Cardiac septum (tissue), 1 donor: ENCODE measurements at regions not wholly inside any gene's neighbourhood (a gene's known extent, or its start where the extent isn't known, plus 50 kb on each side); places are given as distances from the start of the nearest gene placed in this dataset.

Experiments
- DNase-seq: peaks from one replicate; pipeline ENCODE4 v3.0.0-alpha.2; 2020; ENCODE audit warnings: low spot score
- intact Hi-C: fragments of 100-400 bp; cut with DNase I; formaldehyde crosslinking; loops from one replicate; pipeline ENCODE4 v1.14.0; 2022
- donor health status: DM: no; HTN: no; CAD: no.

DNA sequence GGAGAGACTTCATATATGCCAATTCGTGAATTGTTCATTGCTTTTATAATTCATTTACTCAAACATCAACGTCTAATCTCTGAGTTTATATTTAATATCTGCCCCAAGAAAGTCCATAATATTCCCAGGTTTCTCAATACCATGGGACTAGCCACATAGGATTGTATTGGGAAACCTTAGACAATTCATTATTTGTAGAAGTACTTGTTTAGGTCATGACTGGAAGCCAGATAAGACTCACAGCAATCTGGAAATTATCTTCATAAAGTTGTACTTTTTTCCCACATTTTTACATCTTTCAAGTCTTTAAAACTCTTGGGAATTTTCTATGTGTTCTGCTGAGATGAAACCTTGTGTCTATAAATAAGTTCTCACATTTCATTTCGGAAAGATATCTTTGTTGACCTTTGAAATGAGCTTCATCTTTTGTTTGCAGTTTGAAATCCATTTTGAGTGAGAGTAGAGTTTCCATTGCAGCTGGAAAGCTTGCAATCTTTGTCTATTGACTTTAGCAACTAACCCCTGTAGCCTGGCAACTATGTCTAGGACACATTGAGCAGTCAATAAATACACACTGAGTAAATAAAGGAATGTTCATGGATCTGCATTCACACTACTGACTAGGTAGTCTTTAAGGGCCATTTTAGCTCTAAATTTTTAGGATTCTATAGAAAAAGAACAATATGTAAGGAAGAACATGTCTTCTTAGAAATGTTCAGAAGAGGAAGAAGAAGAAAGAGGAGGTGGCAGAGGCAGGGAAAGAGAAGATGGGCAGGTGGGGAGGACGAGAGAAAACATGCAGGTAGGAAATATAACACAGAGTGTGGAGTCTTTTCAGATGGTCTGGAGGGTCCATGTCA, 154.4 kb downstream of the LRIG3 start:
- no peak for DNase-seq
- intact Hi-C loops: no loop called here

DNA sequence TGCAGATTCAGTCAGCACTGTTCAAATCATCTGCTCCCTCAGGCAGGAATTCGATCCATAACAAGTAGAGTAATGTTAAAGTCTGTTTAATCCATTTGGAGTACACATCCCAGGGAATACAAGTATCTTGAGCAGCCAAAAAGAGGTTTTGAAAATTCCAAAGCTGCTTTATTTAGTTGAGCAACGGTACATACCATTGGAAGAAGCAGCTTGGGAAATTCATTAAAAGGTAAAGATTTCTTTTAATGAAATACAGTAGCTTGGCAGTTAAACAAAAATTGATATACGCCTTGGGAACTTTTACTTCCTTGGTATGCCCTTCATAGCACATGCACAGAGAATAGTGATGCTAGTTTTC, 153.8 kb downstream of the LRIG3 start:
- intact Hi-C loops: no loop called here

DNA sequence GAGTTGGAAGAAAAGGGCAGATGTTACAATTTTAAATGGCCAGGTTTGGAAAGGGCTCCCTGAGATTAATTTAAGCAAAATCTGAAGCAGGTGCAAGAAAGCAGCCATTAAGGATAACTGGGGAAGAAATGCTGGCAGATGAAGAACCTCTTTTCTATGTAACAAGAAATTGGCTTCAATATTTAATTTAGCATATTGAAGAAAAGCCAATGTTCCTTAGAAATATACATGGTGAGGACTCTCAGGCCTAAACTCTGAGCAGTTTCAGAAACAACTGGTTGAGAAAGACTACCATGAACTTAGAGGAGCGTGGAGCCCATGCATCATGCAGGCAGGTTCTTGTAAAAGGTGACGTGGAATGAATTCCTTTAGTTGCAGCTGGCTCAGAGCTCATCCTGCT, 152.8 kb downstream of the LRIG3 start:
- intact Hi-C loops: no loop called here
- no peak for DNase-seq

More for the DNA sequence above, 153.8 kb downstream of the LRIG3 start:
- no peak for DNase-seq

DNA sequence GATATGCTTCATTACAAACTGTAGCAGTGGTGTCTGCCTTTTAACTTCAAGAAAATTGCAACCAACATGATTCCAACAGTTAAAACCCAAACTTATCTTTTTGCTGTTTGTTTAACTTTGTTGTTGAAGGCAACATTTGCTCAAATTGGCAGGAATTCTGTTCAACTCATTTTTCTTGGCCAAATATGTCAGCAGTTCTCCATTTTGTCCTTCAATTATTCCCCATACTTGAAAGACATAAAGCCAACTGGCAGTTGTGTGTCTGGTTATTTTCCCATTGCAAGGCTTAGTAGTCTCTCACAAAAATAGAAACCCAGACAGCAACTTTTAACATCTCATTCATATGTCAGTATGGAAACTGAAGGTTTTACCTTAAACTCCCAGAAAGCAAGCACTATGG, 146.3 kb downstream of the LRIG3 start:
- intact Hi-C loops: no loop called here
- DNase-seq: no peak

DNA sequence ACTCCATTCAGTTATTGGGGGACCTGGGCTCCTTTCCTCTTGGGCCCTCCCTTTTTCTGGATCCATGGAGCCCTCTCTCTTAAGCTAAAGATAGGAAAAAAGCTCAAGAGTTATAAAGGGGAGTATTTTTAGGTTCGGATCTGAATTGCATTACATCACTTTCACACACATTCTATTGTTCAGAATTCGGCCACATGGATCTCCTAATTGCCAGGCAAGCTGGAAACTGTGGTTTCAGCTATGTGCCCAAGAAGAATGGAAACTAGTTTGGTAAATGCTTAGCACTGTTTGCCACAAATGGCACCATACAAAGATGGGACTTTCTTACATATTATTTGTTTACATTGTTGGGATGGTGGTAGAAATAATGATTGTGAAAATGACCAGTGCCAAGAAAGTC, 145.6 kb downstream of the LRIG3 start:
- DNase-seq: no peak
- intact Hi-C loops: no loop called here

DNA sequence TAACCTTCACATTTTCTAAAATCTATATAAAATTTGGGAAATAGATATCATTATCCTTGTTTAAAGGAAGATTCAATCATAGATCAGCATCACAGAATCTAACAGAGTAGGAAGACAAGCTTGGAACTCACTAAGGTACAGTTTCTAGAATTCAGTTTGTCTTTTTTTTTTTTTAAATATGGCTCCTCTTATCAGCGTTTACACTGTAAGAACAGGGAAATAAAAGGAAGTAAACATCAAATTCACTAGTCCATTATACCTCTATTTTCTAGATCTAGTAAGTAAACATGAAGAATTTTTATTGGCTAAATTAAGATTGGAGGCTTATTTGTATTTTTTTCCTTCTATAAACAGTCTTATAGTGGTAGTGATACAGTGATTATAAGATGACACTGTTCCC, 144.9 kb downstream of the LRIG3 start:
- DNase-seq: no peak
- intact Hi-C loops: no loop called here

DNA sequence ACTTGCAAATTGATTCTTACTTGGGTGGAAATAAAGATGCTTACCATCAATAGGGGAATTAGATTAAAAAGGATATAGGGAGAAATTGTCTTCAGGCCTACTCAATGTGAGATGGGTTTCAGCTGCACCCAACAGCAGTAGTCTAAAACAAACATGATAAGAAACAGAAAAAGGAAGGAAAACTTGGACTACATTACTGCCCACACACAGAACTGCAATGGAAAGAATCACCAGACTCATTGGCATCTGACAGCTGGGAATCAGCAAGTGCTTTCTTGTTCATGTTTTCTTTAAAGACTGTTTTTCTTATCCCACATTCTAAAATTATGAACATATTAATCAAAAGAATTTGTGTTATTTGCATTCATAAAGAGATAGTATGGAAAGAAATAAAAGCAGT, 144.2 kb downstream of the LRIG3 start:
- no peak for DNase-seq
- intact Hi-C loops: no loop called here

DNA sequence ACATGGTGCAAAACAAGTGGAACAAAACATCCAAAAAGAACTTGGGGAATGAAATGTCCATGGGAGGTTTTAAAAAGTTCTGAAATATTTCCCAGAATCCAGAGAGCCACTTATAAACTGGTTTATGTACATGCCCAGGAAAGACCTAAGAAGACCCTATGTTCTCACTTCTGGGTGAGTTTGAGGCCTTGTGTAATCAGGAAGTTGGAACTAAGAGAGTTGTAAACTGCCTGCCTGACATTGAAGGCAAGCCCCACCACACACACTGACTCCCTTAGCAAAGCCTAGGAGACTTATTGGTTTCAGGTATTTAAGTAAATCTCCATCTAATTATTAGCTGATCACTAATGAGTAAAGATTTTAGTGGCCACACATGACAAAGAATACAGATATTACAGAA, 142.5 kb downstream of the LRIG3 start:
- no peak for DNase-seq
- intact Hi-C loops: no loop called here

DNA sequence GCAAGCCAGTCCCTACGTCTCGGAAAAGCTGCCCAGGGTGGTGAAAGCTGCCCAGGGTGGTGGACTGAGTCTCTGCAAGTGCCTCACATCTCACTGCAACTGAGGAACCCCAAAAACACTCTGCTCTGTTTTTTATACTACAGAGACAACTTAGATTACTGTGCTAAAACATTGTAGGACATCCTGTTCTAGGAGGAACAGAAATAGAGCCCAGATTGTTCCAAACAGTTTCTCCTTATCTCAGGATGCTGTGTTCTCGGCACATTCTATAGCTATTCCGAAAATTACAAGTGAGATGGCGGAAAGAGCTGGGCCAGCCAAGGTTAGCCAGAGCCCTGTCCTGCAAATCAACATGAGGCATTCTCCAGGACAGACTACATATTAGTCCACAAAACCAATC, 138.7 kb downstream of the LRIG3 start:
- intact Hi-C loops: no loop called here
- no peak for DNase-seq

DNA sequence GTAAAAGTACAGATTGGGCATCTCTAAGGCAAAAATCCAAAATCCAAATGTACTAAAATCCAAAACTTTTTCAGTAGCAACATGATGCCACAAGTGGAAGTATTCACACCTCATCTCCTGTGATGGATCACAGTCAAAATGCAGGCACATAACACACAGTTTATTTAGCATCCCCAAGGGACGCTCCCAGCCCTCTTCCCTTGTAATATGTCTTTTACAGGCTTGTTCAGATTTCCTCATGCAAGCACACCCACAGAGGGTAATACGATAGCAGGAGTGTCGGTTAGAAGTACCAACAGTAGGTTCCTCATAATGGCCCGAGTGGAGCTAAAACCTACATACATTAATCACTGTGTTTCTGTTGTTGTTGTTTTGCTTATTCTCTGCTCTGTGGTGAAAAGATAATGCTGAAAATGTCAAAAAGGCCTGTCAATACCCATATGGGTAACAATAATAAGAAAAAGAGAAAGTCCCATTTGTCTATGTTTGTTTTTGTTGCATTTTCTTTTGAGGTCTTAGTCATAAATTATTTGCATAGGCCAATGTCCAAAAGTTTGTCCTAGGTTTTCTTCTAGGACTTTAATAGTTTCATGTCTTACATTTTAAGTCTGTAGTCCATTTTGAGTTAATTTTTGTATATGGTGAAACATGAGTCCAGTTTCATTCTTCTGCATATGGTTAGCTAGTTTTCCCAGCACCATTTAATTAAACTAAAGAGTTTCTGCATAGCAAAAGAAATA, 133.1 kb downstream of the LRIG3 start:
- DNase-seq: no peak
- intact Hi-C loops: no loop called here

DNA sequence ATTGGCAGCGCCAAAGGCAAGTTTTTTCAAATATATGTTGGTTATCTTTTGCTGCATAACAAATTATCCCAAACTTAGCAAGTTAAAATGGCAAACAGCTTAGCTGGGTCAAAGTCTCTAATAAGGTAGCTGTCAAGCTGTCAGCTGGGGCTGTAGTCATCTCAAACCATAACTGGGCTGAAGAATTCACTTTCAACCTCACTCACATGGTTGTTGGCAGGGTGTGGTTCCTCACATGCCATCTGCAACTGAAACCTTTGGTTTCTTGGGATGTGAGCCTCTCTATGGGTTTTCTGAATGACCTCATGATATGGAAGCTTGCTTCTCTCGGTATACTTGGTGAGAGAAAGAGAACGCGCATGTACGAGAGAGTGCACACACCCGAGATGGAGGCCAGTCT, 125.4 kb downstream of the LRIG3 start:
- no peak for DNase-seq
- intact Hi-C loops: no loop called here

DNA sequence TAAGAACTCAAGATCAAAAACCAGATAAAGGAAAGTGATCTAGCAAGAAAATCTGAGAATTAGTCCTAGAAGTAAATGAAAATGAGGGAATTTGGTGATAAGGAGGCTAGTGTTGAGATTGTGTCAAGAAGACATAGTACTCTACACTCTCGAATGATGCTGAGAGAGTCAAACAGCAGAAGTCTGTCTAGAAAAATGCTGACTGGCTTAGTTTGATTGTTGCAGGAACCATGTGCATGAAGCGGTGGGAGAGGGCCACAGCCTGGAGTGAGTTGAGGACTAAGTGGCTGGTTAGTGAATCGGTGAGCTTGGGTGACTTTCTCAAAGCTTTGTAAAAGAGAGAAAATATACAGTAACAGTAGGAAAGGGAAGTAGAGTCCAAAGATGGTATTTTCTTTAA, 124.5 kb downstream of the LRIG3 start:
- DNase-seq: no peak
- intact Hi-C loops: no loop called here

DNA sequence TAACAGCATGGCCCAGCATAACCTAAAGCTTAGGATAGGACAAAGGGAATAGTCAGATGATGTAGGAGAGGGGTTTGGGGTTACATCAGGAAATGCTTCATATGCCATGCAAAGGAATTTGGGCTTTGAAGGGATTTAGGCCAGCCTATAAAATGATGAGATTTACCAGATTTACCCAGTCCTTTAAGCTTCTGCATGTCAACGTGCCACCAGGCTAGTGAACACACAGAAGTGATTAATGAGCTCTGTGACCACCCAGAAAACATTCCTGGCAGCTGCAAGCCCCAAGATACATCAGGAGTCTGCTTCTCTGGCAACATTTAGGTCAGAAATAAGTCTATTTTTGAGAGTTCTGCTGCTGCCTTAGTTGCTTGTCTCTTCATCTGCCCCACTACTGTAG, 118.3 kb downstream of the LRIG3 start:
- intact Hi-C loops: no loop called here
- no peak for DNase-seq

DNA sequence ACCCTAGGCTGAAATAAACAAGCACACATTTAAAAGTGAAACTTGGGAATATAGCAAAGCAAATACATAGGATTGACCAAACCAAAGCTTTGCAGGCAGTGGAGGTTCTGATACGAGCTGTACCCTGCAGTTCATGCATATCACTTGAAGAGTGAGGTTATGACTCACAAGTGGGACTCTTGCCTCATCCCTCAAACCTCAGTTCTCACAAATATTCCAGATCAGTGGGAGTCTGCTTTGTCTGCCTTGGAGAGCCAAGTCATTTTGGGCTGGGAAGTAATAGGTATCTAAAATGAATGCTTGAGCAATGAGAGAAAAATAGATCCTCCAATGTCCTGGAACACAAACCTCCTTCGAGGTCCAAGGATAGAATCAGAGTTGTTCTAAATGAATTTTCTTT, 116.4 kb downstream of the LRIG3 start:
- DNase-seq: no peak
- intact Hi-C loops: no loop called here

DNA sequence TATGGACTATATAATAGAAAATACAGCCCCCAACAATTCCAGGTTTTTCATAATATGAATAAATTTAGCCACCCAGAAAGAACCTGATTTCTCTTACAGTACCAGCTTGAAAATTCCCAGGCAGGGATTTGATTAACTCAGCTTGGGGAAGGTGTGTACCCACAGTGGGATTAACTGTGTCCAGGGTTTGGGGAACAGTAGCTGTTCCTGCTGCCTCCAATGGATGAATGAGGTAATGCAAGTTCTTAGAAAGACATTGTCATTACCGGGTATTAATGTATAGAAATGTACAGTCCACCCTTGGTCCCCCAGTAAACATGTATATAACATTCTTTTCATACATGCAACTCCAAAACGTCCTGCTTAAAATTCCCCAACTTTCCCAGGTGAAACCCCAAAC, 115.6 kb downstream of the LRIG3 start:
- intact Hi-C loops: no loop called here
- DNase-seq: no peak

DNA sequence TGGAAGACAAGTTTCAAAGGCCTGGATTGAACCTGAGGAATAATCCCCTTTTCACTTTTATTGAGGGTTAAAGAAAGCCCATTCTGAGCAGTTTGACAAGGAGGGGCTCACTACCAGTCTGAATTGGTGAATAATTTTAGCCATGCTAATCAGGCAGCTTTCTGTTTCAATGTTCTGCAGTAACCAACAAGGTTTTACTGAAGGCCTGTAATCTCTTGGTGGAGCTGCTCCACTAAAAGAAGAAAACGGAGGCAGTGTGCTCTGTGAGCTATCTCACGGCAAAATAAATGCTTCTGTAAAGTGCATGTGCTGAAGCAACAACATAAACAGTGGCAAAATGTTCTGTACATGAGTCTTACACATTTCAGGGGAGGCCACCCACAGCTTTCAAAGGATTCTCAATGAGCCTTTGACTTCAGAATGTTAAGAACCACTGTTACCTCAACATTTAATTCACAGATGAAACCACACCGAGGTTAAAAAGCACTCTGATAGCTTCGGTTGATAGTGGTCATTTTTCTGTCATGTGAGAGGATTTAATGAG, 111.2 kb downstream of the LRIG3 start:
- DNase-seq: no peak
- intact Hi-C loops: no loop called here

DNA sequence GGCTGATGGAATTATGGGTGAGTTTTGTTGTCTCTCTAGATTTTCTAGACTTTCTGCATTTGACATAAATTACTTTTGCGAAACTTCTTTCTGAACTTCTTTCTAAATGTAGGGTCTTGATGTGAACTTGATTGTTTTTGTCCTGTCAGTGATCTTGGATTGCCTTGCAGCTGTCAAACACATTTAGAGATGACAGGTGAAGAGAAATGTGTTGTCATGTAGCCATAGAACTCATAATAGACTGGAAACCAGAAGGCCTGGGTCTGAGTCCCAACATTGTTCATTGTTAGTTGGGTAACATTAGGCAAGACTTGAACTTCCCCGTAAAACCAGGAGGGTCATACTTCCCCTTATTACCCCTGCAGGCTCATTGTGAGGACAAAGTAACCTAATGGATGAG, 109.0 kb downstream of the LRIG3 start:
- no peak for DNase-seq
- intact Hi-C loops: no loop called here

DNA sequence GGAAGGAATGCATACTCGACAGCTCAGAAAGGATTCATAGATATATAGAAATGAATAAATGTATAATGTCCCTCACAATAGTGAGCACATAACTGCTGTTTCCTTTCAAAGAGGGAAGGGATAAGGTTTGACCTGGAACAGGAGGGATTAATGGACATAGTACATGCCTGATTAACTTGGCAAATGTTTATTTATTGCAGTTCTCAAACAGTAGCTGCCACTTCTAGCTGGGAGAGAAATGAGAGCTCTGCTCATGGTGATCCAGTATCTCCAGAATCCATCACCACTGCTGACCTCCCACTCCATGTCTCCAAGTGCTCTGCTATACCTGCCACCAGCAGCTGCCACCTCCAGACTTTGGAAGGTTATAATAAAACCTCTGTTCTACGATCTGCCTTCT, 108.1 kb downstream of the LRIG3 start:
- intact Hi-C loops: no loop called here
- DNase-seq: no peak

DNA sequence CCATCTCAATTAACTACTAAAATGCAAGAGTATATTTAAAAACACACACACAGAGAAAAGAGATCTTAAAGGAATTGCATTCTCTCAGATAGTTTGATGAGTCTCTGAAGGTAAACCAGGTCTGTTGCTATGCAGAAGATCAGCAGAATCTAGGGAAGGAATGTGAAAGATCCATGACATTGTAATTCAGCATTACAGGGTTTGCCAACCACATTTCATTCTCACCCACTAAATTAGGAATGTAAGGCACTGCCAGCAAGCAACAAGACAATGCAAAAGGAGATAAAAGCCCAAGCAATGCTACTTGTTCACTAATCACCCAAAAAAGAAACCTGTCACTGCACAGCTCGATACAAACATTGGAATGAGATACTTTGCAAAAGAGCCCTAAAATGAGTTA, 106.3 kb downstream of the LRIG3 start:
- intact Hi-C loops: no loop called here
- no peak for DNase-seq

DNA sequence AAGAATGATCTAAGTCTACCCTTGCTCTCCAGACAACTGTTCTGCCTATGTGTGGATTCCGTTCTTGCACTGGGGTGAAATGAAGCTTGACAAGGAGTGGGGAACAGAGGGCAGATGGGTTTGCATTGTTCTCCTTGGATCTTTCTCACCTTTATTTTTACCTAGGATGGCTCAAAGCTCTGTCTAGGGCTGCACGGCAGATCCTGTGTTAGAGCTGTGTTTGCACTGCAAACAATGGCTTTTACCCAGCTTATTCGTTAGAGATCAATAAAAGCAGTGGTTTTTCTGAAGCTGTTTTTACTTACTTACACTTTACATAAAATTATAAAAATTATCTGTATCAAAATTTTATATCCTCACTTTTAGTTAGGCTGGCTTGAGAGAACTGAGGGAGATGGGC, 105.1 kb downstream of the LRIG3 start:
- intact Hi-C loops: no loop called here
- no peak for DNase-seq

DNA sequence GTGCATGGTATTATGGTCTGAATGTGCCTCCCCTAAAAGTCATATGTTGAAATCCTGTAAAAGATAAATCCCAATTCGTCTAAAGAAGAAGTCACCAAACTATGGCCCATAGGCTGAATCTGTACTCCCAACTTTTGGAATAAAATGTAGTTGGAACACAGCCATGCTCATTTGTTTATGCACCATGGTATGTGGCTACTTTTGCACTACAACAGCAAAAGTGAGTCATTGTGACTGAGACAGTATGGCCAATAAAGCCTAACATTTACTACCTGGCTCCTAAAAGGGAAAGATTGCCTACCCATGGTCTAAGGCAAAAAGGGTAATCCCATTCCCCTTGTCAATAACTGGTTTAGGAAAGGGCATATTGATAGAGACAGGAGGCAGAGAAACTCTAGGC, 101.8 kb downstream of the LRIG3 start:
- no peak for DNase-seq
- intact Hi-C loops: no loop called here
